Heart left ventricle (tissue), 16 donors: ENCODE measurements at regions not wholly inside any gene's neighbourhood (a gene's known extent, or its start where the extent isn't known, plus 50 kb on each side); places are given as distances from the start of the nearest gene placed in this dataset.

Experiments used
- ATAC-seq, 4 donors: fragments of 200-7000 bp; cut with Tn5 transposase; one replicate each; pipeline ENCODE4 v1.9.1; 2020 to 2022; ENCODE audit warnings: moderate library complexity in 4 of 4, mild to moderate bottlenecking in 3 of 4, moderate number of reproducible peaks in 1 of 4
- DNase-seq, 5 donors: peaks; one replicate each; pipeline ENCODE4 v3.0.0-alpha.2; 2020
- H3K27ac ChIP-seq, 12 donors: fragments of 200-600 bp; sonication (generic) in 4 of 12; one replicate each; pipeline versions ENCODE4 v1.5.0 to v1.8.0; 2016 to 2022; ENCODE audit warnings: mild to moderate bottlenecking in 2 of 12
- H3K27me3 ChIP-seq, 9 donors: fragments of 200-600 bp; sonication (generic) in 2 of 9; one replicate each; pipeline versions ENCODE4 v1.5.1 to v1.8.0; 2016 to 2022; ENCODE audit warnings: mild to moderate bottlenecking in 3 of 9
- H3K36me3 ChIP-seq, 9 donors: fragments of 200-600 bp; sonication (generic) in 2 of 9; one replicate each; pipeline versions ENCODE4 v1.5.0 to v1.8.0; 2018 to 2022; ENCODE audit warnings: mild to moderate bottlenecking in 2 of 9
- H3K4me1 ChIP-seq, 12 donors: fragments of 200-600 bp; sonication (generic) in 4 of 12; one replicate each; pipeline versions ENCODE4 v1.5.0 to v1.8.0; 2016 to 2022; ENCODE audit warnings: mild to moderate bottlenecking in 3 of 12
- H3K4me3 ChIP-seq, 12 donors: fragments of 200-600 bp; sonication (generic) in 4 of 12; one replicate each; pipeline versions ENCODE4 v1.5.0 to v1.8.0; 2017 to 2022; ENCODE audit warnings: mild to moderate bottlenecking in 9 of 12, moderate library complexity in 4 of 12
- H3K9me3 ChIP-seq, 12 donors: fragments of 200-600 bp; sonication (generic) in 4 of 12; one replicate each; pipeline versions ENCODE4 v1.5.0 to v1.8.0; 2016 to 2022; ENCODE audit warnings: mild to moderate bottlenecking in 1 of 12
- POLR2A ChIP-seq, 2 donors: fragments of 450-650 bp; IDR thresholded peaks; one replicate each; pipeline ENCODE4 v1.6.1; 2017; ENCODE audit warnings: antibody characterized with exemption in 2 of 2, mild to moderate bottlenecking in 2 of 2, moderate library complexity in 2 of 2
- WGBS, 4 donors: extraction: QIAGEN DNeasy Blood & Tissue Kit in 2 of 4; methylation state at CpG; one replicate each; pipeline versions ENCODE4 v1.1.5 to v1.1.7; 2013 to 2018; 5-methylcytosine and 5-hydroxymethylcytosine counted together
- intact Hi-C, 10 donors: fragments of 100-400 bp; cut with DNase I; formaldehyde crosslinking; loops; one replicate each; pipeline versions ENCODE4 v1.11.1 to v1.14.2; 2022
- TF ChIP-seq, protein P1 (sequence below), 12 donors: fragments of 200-600 bp; sonication (generic) in 4 of 12; IDR thresholded peaks; one replicate each; pipeline versions ENCODE4 v1.5.0 to v1.8.0; 2018 to 2022; ENCODE audit warnings: antibody characterized with exemption in 12 of 12, mild to moderate bottlenecking in 5 of 12
- donor health status: ischemic (EF 13 %, LVEDD 7.1; RV severe dilation, severe dysfunction).
- donor health status: healthy with polysubstance abuse.
- donor health status: DM: no; HTN: yes; CAD: no.
- donor health status: DM: no; HTN: no; CAD: no.
- donor health status: ischemic (EF 25% LVEDD 6.9; RV normal size, moderate dysfunction).
- donor health status: ischemic (EF 25% LVEDD 5.7; RV mildly dilated, moderate dysfunction).
- donor health status: healthy.
- donor health status: DM: yes; HTN: yes; CAD: no.
- donor health status: ischemic (EF 35%, LVEDD 5.7; RV mildly dilated, moderate dysfunction).
- donor health status: nonischemic (EF 11% LVEDD 7.7; RV severe dilation, severe dysfunction).
- donor health status: DM: yes; HTN: yes; CAD: no.
- donor health status: PGD.
- donor health status: ischemic (EF 29% LVEDD 5.4; RV normal size, mild dysfunction).
- donor health status: nonischemic (EF 23%, LVEDD 6.1; RV moderate dilation, normal function).

DNA sequence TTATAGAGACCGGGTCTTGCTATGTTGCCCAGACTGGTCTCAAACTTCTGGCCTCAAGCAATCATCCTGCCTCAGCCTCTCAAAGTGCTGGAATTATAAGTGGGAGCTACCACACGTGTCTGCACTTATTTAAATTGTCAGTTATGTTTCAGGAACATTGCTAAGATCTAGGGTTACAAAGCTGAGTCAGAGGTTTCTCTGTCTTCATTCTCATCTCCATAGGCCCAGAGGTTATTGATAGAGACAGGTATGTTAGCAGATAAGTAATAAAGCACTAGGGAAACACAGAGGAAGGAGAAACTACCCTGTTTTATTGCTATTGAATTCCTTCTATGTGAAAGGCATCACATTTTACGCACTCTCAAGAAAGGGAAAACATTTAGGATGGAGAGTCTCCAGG, 214.1 kb downstream of the REEP3 start:
- Histone ChIP-seq H3K9me3 (no peaks in the 10 kb centered on the region), H3K4me1 (no peaks in the 10 kb centered on the region), H3K4me3 (no peak overlapping the region), H3K27me3 (no peaks in the 10 kb centered on the region), H3K36me3 (no peaks in the 10 kb centered on the region), H3K27ac (no peak overlapping the region)
- TF ChIP-seq, protein P1, sequence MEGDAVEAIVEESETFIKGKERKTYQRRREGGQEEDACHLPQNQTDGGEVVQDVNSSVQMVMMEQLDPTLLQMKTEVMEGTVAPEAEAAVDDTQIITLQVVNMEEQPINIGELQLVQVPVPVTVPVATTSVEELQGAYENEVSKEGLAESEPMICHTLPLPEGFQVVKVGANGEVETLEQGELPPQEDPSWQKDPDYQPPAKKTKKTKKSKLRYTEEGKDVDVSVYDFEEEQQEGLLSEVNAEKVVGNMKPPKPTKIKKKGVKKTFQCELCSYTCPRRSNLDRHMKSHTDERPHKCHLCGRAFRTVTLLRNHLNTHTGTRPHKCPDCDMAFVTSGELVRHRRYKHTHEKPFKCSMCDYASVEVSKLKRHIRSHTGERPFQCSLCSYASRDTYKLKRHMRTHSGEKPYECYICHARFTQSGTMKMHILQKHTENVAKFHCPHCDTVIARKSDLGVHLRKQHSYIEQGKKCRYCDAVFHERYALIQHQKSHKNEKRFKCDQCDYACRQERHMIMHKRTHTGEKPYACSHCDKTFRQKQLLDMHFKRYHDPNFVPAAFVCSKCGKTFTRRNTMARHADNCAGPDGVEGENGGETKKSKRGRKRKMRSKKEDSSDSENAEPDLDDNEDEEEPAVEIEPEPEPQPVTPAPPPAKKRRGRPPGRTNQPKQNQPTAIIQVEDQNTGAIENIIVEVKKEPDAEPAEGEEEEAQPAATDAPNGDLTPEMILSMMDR (IDR thresholded peaks at IDR 0.05), result no peak
- TF ChIP-seq POLR2A (IDR thresholded peaks at IDR 0.05), result no peak
- no peak for DNase-seq
- ATAC-seq, result no peak
- WGBS, 4 donors, result 87 to 91% (median 89%) methylated on average over 3 of the region's 3 CpGs
- intact Hi-C loops, result no loop called here

DNA sequence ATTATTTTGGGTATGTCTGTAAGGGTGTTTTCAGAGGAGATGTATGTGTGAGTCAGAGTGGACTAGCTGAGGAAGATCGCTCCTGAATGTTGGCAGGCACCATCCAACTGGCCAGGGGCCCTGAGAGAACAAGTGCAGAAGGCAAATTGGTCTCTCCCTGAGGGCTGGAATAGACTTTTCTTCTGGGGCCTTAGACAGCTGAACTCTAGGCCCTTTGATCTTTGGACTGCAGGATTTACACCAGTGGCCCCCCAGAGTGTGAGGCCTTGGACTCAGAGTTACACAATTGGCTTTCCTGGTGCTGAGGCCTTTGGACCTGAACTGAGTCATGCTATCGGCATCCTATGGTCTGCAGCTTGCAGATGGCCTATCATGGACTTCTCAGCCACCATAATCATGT, 217.2 kb downstream of the REEP3 start:
- intact Hi-C loops, result no loop called here
- TF ChIP-seq, protein P1 (IDR thresholded peaks at IDR 0.05), result no peak
- no peak for TF ChIP-seq POLR2A (IDR thresholded peaks at IDR 0.05)
- Histone ChIP-seq H3K27me3 (no peaks in the 10 kb centered on the region), H3K36me3 (no peaks in the 10 kb centered on the region), H3K9me3 (no peaks in the 10 kb centered on the region), H3K4me3 (no peak overlapping the region), H3K27ac (no peak overlapping the region), H3K4me1 (no peaks in the 10 kb centered on the region)
- 70 to 86% (median 76%) methylated on average over 2 of the region's 2 CpGs for WGBS, 4 donors
- ATAC-seq (peak in 1 of 4 donors; percentile 38), DNase-seq (no peak)

- ATAC-seq (no peak), DNase-seq (no peak)
- no peaks in the 10 kb centered on the region for H3K9me3 ChIP-seq
- H3K27me3 ChIP-seq, result no peaks in the 10 kb centered on the region
- H3K27ac ChIP-seq, result no peak overlapping the region
- 69 to 79% (median 75%) methylated on average over 5 of the region's 5 CpGs for WGBS, 4 donors
- intact Hi-C loops, result no loop called here
- peaks cover 0 to 6% (median 0%) of the 10 kb centered on the region in 12 donors for H3K4me1 ChIP-seq
- H3K36me3 ChIP-seq, result no peaks in the 10 kb centered on the region
- no peak for TF ChIP-seq POLR2A (IDR thresholded peaks at IDR 0.05)
- TF ChIP-seq, protein P1 (IDR thresholded peaks at IDR 0.05), result no peak
- H3K4me3 ChIP-seq, result no peak overlapping the region
These were observed 223.1 kb downstream of the REEP3 start for GRCh38 chr10:63744060-63744941.

DNA sequence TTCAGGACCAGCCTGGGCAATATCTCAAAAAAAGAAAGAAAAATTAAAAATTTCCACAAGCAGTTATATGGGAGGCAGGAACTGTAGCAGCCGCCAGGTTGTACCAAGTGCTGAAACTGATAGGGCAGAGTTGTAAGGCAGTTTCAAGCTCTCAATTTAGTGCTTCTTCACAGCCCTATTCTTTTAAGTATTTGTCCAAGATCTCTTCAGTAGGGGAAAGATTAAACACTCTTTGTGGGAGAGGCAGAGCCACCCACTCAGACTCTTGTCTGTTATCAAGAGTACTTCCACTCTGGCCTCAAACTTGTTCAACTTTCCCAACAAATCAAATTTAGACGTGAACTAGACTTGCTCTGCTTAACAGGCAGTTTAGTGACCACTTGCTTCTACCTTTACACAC, 228.7 kb downstream of the REEP3 start:
- Histone ChIP-seq H3K4me3 (no peak overlapping the region), H3K9me3 (no peaks in the 10 kb centered on the region), H3K27me3 (no peaks in the 10 kb centered on the region), H3K36me3 (no peaks in the 10 kb centered on the region), H3K4me1 (no peaks in the 10 kb centered on the region), H3K27ac (no peak overlapping the region)
- ATAC-seq, result no peak
- 62 to 75% (median 68%) methylated on average over 2 of the region's 2 CpGs for WGBS, 4 donors
- no peak for DNase-seq
- intact Hi-C loops, result no loop called here
- no peak for TF ChIP-seq POLR2A (IDR thresholded peaks at IDR 0.05)
- TF ChIP-seq, protein P1 (IDR thresholded peaks at IDR 0.05), result no peak
